Left ventricle myocardium inferior (tissue), 1 donor: ENCODE measurements at regions not wholly inside any gene's neighbourhood (a gene's known extent, or its start where the extent isn't known, plus 50 kb on each side); places are given as distances from the start of the nearest gene placed in this dataset.

Experiments used
- DNase-seq: peaks from one replicate; pipeline ENCODE4 v3.0.0-alpha.2; 2020
- H3K27ac ChIP-seq: fragments of 200-600 bp; replicated peaks from 2 replicates; pipeline ENCODE4 v1.8.0; 2021
- H3K27me3 ChIP-seq: fragments of 200-600 bp; 2 replicates; pipeline ENCODE4 v1.8.0; 2021; ENCODE audit warnings: low read depth
- H3K36me3 ChIP-seq: fragments of 200-600 bp; 2 replicates; pipeline ENCODE4 v1.8.0; 2021
- H3K4me1 ChIP-seq: fragments of 200-600 bp; 2 replicates; pipeline ENCODE4 v1.8.0; 2021
- H3K4me3 ChIP-seq: fragments of 200-600 bp; 2 replicates; pipeline ENCODE4 v1.8.0; 2021; ENCODE audit warnings: mild to moderate bottlenecking, moderate library complexity
- H3K9me3 ChIP-seq: fragments of 200-600 bp; replicated peaks from 2 replicates; pipeline ENCODE4 v1.8.0; 2021
- CTCF ChIP-seq: fragments of 200-600 bp; IDR thresholded peaks from 2 replicates; pipeline ENCODE4 v1.8.0; 2021; ENCODE audit warnings: antibody characterized with exemption, mild to moderate bottlenecking, borderline replicate concordance
- intact Hi-C: fragments of 100-400 bp; cut with micrococcal nuclease; formaldehyde crosslinking; loops from one replicate; pipeline ENCODE4 v1.11.0; 2022
- donor health status: DM: no; HTN: yes; CAD: no; lungs with severe emphysema.

- DNase-seq, result no peak
- Histone ChIP-seq H3K4me3 (no peak overlapping the region), H3K27ac (no peak overlapping the region), H3K36me3 (no peaks in the 10 kb centered on the region), H3K27me3 (no peaks in the 10 kb centered on the region), H3K9me3 (peaks cover under 1% of the 10 kb centered on the region), H3K4me1 (no peaks in the 10 kb centered on the region)
- intact Hi-C loops, result no loop called here
- no peak for TF ChIP-seq CTCF
Observed at GRCh38 chr14:46482200-46482599, 169.4 kb downstream of the RPL10L start.

- H3K9me3 ChIP-seq, result peaks cover 9% of the 10 kb centered on the region
- intact Hi-C loops, result no loop called here
- H3K36me3 ChIP-seq, result no peaks in the 10 kb centered on the region
- DNase-seq, result no peak
- H3K27ac ChIP-seq, result no peak overlapping the region
- no peak for TF ChIP-seq CTCF
- no peaks in the 10 kb centered on the region for H3K27me3 ChIP-seq
- H3K4me3 ChIP-seq, result no peak overlapping the region
- no peaks in the 10 kb centered on the region for H3K4me1 ChIP-seq
Observed at GRCh38 chr14:46480817-46481216, 170.8 kb downstream of the RPL10L start.

- no peak for TF ChIP-seq CTCF
- intact Hi-C loops, result no loop called here
- no peak for DNase-seq
- Histone ChIP-seq H3K36me3 (no peaks in the 10 kb centered on the region), H3K27me3 (no peaks in the 10 kb centered on the region), H3K9me3 (peaks cover 18% of the 10 kb centered on the region), H3K27ac (no peak overlapping the region), H3K4me1 (no peaks in the 10 kb centered on the region), H3K4me3 (no peak overlapping the region)
Observed at GRCh38 chr14:46472261-46472660, 179.3 kb downstream of the RPL10L start.

- H3K36me3 ChIP-seq, result no peaks in the 10 kb centered on the region
- peaks cover 45% of the 10 kb centered on the region for H3K9me3 ChIP-seq
- no peak for DNase-seq
- no peak for TF ChIP-seq CTCF
- H3K4me3 ChIP-seq, result no peak overlapping the region
- no peaks in the 10 kb centered on the region for H3K4me1 ChIP-seq
- no peak overlapping the region for H3K27ac ChIP-seq
- no peaks in the 10 kb centered on the region for H3K27me3 ChIP-seq
- intact Hi-C loops, result no loop called here
Observed at GRCh38 chr14:46464341-46464740, 187.2 kb downstream of the RPL10L start.

- no peaks in the 10 kb centered on the region for H3K4me1 ChIP-seq
- H3K27ac ChIP-seq, result no peak overlapping the region
- H3K4me3 ChIP-seq, result no peak overlapping the region
- peaks cover 14% of the 10 kb centered on the region for H3K9me3 ChIP-seq
- H3K36me3 ChIP-seq, result no peaks in the 10 kb centered on the region
- TF ChIP-seq CTCF, result no peak
- no peaks in the 10 kb centered on the region for H3K27me3 ChIP-seq
- no peak for DNase-seq
- intact Hi-C loops, result no loop called here
Observed at GRCh38 chr14:46451800-46452199, 199.8 kb downstream of the RPL10L start.

GRCh38 chr14:46444666-46445065 is 206.9 kb downstream of the RPL10L start:
- Histone ChIP-seq H3K36me3 (no peaks in the 10 kb centered on the region), H3K4me1 (no peaks in the 10 kb centered on the region), H3K9me3 (peaks cover 33% of the 10 kb centered on the region), H3K27me3 (no peaks in the 10 kb centered on the region), H3K4me3 (no peak overlapping the region), H3K27ac (no peak overlapping the region)
- no peak for DNase-seq
- no peak for TF ChIP-seq CTCF
- intact Hi-C loops, result no loop called here
